ENCODE measurements at regions not wholly inside any gene's neighbourhood (a gene's known extent, or its start where the extent isn't known, plus 50 kb on each side); places are given as distances from the start of the nearest gene placed in this dataset.
"Not testable (repeated sequence)": the region's sequence is repeated elsewhere in the genome, so short reads cannot be mapped to it uniquely, and the experiment has no call there.

DNA sequence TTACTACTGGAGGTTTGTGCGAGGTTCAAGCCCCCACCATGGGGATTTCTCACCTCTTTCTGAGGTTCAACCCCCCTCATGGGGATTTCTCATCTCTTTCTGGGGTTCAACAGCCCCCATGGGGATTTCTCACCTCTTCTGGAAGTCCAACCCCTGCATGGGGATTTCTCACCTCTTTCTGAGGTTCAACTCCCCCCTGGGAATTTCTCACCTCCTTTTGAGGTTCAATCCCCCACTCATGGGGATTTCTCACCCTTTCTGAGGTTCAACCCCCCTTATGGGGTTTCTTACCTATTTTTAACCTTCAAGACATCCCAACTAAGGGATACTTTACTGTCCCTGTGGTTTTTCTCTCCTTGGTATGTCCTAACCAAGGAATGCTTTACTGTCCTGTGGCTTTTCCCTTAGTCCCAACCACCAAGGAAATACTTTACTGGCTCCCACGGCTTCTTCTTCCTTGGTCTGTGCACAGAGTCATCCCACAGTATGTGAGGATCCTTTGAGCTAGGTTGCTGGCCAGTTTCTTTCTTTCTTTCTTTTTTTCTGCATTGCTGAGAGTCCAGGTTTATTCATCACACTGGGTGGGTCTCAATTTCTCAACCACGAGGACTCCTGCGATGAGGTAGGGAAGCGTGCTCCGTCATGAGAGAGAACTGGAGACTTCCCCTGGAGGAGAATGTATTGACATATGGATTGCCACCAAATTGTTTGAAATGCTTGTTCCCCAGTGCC is 2140.2 kb downstream of the TP53TG3F start:
- H3K9me3 ChIP-seq (ENCODE audit: insufficient read depth, low read length), result no peaks in the 10 kb centered on the region
- H3K9ac ChIP-seq (ENCODE audit: low read length), result peak overlapping the region; percentile 73
- peak overlapping the region; percentile 89 for H3K4me2 ChIP-seq (ENCODE audit: low read length)
- H3K27ac ChIP-seq (ENCODE audit: low read length), result peak overlapping the region; percentile 97
- no peak for TF ChIP-seq EZH2phosphoT487 (IDR thresholded peaks at IDR 0.05; ENCODE audit: low read depth)
- TF ChIP-seq, protein P1, sequence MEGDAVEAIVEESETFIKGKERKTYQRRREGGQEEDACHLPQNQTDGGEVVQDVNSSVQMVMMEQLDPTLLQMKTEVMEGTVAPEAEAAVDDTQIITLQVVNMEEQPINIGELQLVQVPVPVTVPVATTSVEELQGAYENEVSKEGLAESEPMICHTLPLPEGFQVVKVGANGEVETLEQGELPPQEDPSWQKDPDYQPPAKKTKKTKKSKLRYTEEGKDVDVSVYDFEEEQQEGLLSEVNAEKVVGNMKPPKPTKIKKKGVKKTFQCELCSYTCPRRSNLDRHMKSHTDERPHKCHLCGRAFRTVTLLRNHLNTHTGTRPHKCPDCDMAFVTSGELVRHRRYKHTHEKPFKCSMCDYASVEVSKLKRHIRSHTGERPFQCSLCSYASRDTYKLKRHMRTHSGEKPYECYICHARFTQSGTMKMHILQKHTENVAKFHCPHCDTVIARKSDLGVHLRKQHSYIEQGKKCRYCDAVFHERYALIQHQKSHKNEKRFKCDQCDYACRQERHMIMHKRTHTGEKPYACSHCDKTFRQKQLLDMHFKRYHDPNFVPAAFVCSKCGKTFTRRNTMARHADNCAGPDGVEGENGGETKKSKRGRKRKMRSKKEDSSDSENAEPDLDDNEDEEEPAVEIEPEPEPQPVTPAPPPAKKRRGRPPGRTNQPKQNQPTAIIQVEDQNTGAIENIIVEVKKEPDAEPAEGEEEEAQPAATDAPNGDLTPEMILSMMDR (IDR thresholded peaks at IDR 0.05; ENCODE audit: low read depth, low read length), result no peak
- no peak overlapping the region; the same call in 1 of the 2 replicates for H2AFZ ChIP-seq (ENCODE audit: low read depth, low read length)
- peaks cover 64% of the 10 kb centered on the region for H3K4me1 ChIP-seq (ENCODE audit: low read length)
- H3K4me3 ChIP-seq (ENCODE audit: low read length), result peak overlapping the region; percentile 68
- H3K27me3 ChIP-seq (ENCODE audit: low read depth, low read length), result no peaks in the 10 kb centered on the region
- no peaks in the 10 kb centered on the region for H3K79me2 ChIP-seq (ENCODE audit: low read length)
- H4K20me1 ChIP-seq (ENCODE audit: insufficient read depth, low read length), result no peaks in the 10 kb centered on the region
- H3K36me3 ChIP-seq (replicated peaks; ENCODE audit: low read depth, low read length), result no peaks in the 10 kb centered on the region

DNA sequence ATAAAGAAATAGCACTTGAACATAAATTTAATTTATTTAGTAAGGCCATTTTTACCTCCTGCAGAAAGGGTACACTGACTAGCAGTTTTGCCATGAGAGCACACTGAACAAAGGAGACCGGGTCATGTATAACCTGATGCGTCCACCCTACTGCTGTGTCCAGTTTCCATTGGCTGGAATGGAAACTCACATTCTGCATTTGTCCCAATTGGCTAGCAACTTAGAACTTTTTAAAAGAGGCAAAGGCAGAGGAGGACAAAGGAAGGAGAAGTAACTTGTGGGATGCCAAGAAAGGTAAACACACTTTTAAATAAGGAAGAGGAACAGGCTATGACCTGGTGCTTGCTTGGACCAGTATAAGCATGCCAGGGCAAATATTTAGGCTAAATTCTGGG is 2140.7 kb downstream of the TP53TG3F start:
- H3K27me3 ChIP-seq (ENCODE audit: low read depth, low read length); H3K36me3 ChIP-seq (replicated peaks; ENCODE audit: low read depth, low read length); H4K20me1 ChIP-seq (ENCODE audit: insufficient read depth, low read length); H2AFZ ChIP-seq (ENCODE audit: low read depth, low read length); H3K79me2 ChIP-seq (ENCODE audit: low read length); H3K9me3 ChIP-seq (ENCODE audit: insufficient read depth, low read length): not testable (repeated sequence)
- Histone ChIP-seq H3K4me1 (ENCODE audit: low read length) (peaks cover 70% of the 10 kb centered on the region), H3K4me2 (ENCODE audit: low read length) (peak overlapping the region; percentile 89), H3K27ac (ENCODE audit: low read length) (peak overlapping the region; percentile 97), H3K9ac (ENCODE audit: low read length) (peak overlapping the region; percentile 73; the same call in 1 of the 2 replicates), H3K4me3 (ENCODE audit: low read length) (peak overlapping the region; percentile 68; the same call in 1 of the 2 replicates)

DNA sequence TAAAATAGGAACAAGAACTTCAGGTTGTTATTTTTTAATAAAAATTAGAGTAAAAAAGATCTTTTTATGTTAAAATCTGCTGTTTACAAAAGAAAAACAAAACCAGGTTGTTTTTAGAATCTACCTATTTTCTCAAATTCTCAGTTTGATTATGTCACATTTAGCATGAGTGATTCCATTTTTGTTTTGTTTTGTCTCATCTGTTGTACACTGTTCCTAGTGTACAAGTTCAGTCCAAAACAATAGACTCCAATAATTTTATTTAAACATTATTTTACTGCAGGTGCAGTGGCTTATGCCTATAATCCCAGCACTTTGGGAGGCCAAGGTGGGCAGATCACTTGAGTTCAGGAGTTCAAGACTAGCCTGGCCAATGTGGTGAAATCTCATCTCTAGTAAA is 2142.7 kb downstream of the TP53TG3F start:
- H4K20me1 ChIP-seq (ENCODE audit: insufficient read depth, low read length), result no peaks in the 10 kb centered on the region
- no peak for TF ChIP-seq EZH2phosphoT487 (IDR thresholded peaks at IDR 0.05; ENCODE audit: low read depth)
- TF ChIP-seq, protein P1 (IDR thresholded peaks at IDR 0.05; ENCODE audit: low read depth, low read length), result no peak
- H3K27ac ChIP-seq (ENCODE audit: low read length), result peak overlapping the region; percentile 97

DNA sequence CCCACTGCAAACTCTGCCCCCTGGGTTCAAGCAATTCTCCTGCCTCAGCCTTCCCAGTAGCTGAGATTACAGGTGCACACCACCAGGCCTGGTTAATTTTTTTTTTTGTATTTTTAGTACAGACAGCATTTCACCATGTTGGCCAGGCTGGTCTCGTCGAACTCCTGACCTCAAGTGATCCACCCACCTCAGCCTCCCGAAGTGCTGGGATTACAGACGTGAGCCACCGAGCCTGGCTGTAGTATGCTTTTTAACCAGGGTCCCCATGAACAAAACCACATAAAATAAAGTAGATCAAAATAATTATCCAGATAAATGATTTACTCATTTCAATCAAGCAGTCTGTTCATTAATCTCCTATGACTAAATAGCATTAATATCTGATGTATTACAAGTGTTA is 2144.0 kb downstream of the TP53TG3F start:
- not testable (repeated sequence) for H3K4me3 ChIP-seq (ENCODE audit: low read length); H3K9ac ChIP-seq (ENCODE audit: low read length); H3K4me2 ChIP-seq (ENCODE audit: low read length); H2AFZ ChIP-seq (ENCODE audit: low read depth, low read length); H3K36me3 ChIP-seq (replicated peaks; ENCODE audit: low read depth, low read length); H4K20me1 ChIP-seq (ENCODE audit: insufficient read depth, low read length); H3K79me2 ChIP-seq (ENCODE audit: low read length); H3K9me3 ChIP-seq (ENCODE audit: insufficient read depth, low read length); H3K27me3 ChIP-seq (ENCODE audit: low read depth, low read length)
- Histone ChIP-seq H3K27ac (ENCODE audit: low read length) (peak overlapping the region; percentile 97), H3K4me1 (ENCODE audit: low read length) (peaks cover 66% of the 10 kb centered on the region)

More for the DNA sequence above, 2142.7 kb downstream of the TP53TG3F start:
- H3K27me3 ChIP-seq (ENCODE audit: low read depth, low read length), result no peaks in the 10 kb centered on the region
- no peak overlapping the region for H3K4me2 ChIP-seq (ENCODE audit: low read length)
- no peak overlapping the region for H3K4me3 ChIP-seq (ENCODE audit: low read length)
- H3K4me1 ChIP-seq (ENCODE audit: low read length), result peaks cover 78% of the 10 kb centered on the region
- peaks cover 5% of the 10 kb centered on the region for H3K36me3 ChIP-seq (replicated peaks; ENCODE audit: low read depth, low read length)
- peak overlapping the region; percentile 42; the same call in 1 of the 2 replicates for H3K9ac ChIP-seq (ENCODE audit: low read length)
- H3K79me2 ChIP-seq (ENCODE audit: low read length), result no peaks in the 10 kb centered on the region
- no peak overlapping the region for H2AFZ ChIP-seq (ENCODE audit: low read depth, low read length)
- no peaks in the 10 kb centered on the region for H3K9me3 ChIP-seq (ENCODE audit: insufficient read depth, low read length)

DNA sequence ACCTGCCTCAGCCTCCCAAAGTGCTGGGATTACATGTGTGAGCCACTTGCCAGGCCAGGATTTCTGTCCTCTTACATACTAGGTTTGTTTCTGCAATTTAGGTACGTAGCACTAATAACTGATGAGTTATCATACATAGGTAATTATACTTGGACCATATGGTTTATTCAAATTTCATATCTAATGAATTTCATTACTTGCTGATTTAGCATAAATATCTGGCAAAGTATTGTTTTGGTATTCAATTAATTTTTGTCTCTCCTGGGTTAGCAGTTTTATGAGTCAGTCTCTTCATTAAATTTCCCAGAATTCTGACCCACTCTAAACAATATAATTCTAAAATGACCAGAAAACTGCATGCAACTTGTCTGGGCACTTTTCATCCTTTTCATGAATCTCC is 2146.5 kb downstream of the TP53TG3F start:
- no peak for TF ChIP-seq EZH2phosphoT487 (IDR thresholded peaks at IDR 0.05; ENCODE audit: low read depth)
- TF ChIP-seq, protein P1 (IDR thresholded peaks at IDR 0.05; ENCODE audit: low read depth, low read length), result no peak
- Histone ChIP-seq H3K4me2 (ENCODE audit: low read length) (no peak overlapping the region), H4K20me1 (ENCODE audit: insufficient read depth, low read length) (no peaks in the 10 kb centered on the region), H3K4me3 (ENCODE audit: low read length) (no peak overlapping the region), H2AFZ (ENCODE audit: low read depth, low read length) (no peak overlapping the region), H3K9ac (ENCODE audit: low read length) (no peak overlapping the region), H3K4me1 (ENCODE audit: low read length) (peaks cover 43% of the 10 kb centered on the region), H3K36me3 (replicated peaks; ENCODE audit: low read depth, low read length) (peaks cover 5% of the 10 kb centered on the region), H3K27ac (ENCODE audit: low read length) (no peak overlapping the region), H3K27me3 (ENCODE audit: low read depth, low read length) (no peaks in the 10 kb centered on the region), H3K79me2 (ENCODE audit: low read length) (no peaks in the 10 kb centered on the region), H3K9me3 (ENCODE audit: insufficient read depth, low read length) (no peaks in the 10 kb centered on the region)

DNA sequence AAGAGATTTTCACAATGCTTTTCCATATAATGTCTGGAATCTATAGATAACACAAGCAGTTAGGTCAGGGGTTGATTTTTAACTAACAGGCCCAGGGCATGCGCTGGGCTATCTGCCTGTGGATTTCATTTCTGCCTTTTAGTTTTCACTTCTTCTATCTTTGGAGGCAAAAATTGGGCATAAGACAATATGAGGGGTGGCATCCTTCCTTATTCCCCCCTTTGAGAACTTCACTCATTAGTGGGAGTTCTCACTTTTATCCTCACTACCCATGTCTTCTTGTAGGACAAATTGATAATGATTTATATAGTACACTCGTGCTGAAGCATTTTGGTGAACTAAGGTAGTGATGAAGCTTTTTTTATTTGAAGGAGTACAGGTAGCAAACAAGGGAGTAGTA is 2155.5 kb downstream of the TP53TG3F start:
- not testable (repeated sequence) for H3K4me3 ChIP-seq (ENCODE audit: low read length); H3K27me3 ChIP-seq (ENCODE audit: low read depth, low read length); H4K20me1 ChIP-seq (ENCODE audit: insufficient read depth, low read length); H3K27ac ChIP-seq (ENCODE audit: low read length); H3K9me3 ChIP-seq (ENCODE audit: insufficient read depth, low read length); H3K36me3 ChIP-seq (replicated peaks; ENCODE audit: low read depth, low read length); H3K4me2 ChIP-seq (ENCODE audit: low read length); H2AFZ ChIP-seq (ENCODE audit: low read depth, low read length); H3K79me2 ChIP-seq (ENCODE audit: low read length); H3K9ac ChIP-seq (ENCODE audit: low read length); H3K4me1 ChIP-seq (ENCODE audit: low read length)

DNA sequence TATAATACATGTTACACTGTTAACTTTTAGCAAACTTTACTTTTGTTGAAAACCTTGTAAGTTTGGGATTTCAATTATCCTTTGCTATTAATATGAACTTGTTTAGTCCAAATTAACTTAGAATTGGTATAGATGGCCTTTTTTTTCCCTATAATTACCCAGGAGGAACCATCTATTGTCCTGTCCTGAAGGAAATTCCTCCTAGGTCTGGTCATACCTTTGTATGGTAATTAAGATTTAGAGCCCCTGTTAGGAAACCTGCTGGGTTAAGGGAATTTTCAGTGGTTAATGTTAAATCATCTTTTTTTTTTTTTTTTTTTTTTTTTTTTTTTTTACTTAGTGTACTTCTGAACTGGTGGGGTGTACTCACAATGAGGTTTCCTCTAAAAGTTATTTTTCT is 2159.8 kb downstream of the TP53TG3F start:
- H4K20me1 ChIP-seq (ENCODE audit: insufficient read depth, low read length); H3K4me2 ChIP-seq (ENCODE audit: low read length); H3K36me3 ChIP-seq (replicated peaks; ENCODE audit: low read depth, low read length); H3K4me1 ChIP-seq (ENCODE audit: low read length); H3K9ac ChIP-seq (ENCODE audit: low read length); H3K27me3 ChIP-seq (ENCODE audit: low read depth, low read length); H3K9me3 ChIP-seq (ENCODE audit: insufficient read depth, low read length); H3K27ac ChIP-seq (ENCODE audit: low read length); H3K4me3 ChIP-seq (ENCODE audit: low read length); H2AFZ ChIP-seq (ENCODE audit: low read depth, low read length); H3K79me2 ChIP-seq (ENCODE audit: low read length): not testable (repeated sequence)

All from OCI-LY3 (cell line).